AG20443 (cell line): ENCODE measurements at regions not wholly inside any gene's neighbourhood (a gene's known extent, or its start where the extent isn't known, plus 50 kb on each side); places are given as distances from the start of the nearest gene placed in this dataset.
A peak's percentile ranks its signal among the peaks of the same experiment; 100 is the strongest.

Experiments
- DNase-seq: peaks from one replicate; pipeline ENCODE4 v3.0.0; 2012; ENCODE audit warnings: low spot score, mixed read lengths

GRCh38 chr20:21653628-21654027, 51.8 kb upstream of the PAX1 start:
- DNase-seq = no peak

- no peak for DNase-seq
Measured at GRCh38 chr20:21643417-21643816, 62.0 kb upstream of the PAX1 start.

GRCh38 chr20:21640556-21640955, 64.9 kb upstream of the PAX1 start:
- no peak for DNase-seq

GRCh38 chr20:21633829-21634228, 71.6 kb upstream of the PAX1 start:
- DNase-seq = no peak

GRCh38 chr20:21632735-21633053, 72.8 kb upstream of the PAX1 start:
- DNase-seq = no peak

- DNase-seq = no peak
Measured at GRCh38 chr20:21632031-21632734, 73.3 kb upstream of the PAX1 start.

- no peak for DNase-seq
Measured at GRCh38 chr20:21628800-21629199, 76.7 kb upstream of the PAX1 start.

DNA sequence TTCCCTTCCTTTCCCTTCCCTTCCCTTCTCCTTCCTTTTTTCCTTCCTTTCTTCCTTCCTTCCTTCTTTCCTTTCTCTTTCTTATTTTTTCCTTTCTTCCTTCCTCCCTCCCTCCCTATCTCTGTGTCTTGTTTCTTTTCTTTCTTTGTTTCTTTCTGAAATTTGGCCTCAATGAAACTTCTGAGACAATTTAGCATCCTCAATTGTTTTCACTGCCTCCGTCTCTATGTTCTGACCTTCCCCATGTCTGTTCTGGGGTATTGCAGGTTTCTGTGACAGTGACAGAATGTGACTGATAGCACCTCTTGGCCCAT, 81.7 kb upstream of the PAX1 start:
- DNase-seq = no peak

- no peak for DNase-seq
Measured at GRCh38 chr20:21623074-21623780, 82.2 kb upstream of the PAX1 start.

GRCh38 chr20:21622097-21622857, 83.2 kb upstream of the PAX1 start:
- DNase-seq = no peak

DNA sequence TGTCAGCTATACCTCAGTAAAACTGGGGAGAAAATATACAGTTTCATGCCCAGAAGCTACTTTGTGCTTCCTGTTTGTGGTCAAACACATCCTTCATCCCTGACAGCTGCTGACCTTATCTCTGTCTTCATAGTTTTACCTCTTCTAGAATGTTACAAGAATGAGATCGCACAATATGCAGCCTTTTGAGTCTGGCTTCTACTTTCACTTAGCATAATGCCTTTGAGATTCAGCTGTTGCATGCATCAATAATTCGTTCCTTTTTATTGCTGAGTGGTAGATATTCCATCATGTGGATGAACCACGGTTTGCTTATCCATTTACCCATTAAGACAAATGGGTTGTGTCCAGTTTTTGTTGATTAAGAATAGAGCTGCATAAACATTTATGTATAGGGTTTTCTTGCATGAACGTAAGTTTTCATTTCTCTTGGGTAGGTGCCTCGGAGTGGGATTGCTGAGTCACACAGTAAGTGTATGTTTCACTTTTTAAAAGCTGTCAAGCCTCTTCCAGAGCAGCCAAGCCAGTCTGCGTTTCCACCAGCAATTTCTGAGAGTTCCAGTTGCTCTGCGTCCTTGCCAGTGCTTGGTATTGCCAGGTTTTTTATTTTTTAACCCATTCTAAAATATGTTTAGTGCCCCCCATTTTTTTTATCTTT, 86.6 kb upstream of the PAX1 start:
- DNase-seq = no peak

DNA sequence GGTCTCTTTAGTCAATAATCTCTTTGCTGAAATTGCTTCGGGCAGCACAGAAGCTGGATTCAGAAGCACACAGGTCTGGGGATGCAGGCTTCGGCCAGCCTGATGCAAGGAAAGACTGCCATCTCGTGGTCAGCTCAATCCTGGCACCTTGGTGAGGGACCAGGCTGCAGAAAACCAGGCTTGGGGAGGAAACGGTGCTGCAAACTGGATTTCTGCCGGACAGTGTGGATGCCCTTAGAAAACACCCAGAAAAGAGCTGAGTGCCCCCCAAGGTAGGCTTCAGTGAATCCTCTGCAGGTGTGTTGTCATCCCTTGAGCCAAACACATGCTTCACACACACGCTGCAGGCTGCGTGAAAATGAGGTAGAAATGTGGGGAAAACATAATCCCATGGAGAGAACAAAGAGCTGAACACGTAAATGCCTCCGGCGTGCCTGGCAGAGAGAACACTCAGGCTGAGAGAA, 89.8 kb upstream of the PAX1 start:
- peak; percentile 88 for DNase-seq

DNA sequence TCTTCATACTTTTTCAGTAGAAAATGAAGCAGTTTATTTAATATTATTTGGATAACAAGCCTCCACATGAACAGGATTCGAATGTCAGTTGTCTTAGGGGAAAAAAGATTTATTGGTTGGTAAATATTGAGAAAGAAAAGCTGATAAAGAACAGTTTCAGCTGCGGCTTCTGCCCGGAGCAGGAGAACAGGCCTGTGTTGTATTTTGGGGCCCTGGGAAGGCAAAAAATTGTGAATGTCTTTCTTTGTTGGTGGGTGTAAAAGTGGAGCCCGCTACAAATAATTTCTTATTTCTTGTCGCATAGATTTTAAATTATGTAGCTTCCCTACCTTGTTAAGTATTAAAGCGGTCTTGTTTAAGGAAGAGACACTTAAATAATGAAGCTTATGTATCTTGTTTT, 90.5 kb upstream of the PAX1 start:
- DNase-seq = no peak

- DNase-seq = no peak
Measured at GRCh38 chr20:21613512-21613911, 92.0 kb upstream of the PAX1 start.

GRCh38 chr20:21609981-21610380, 95.5 kb upstream of the PAX1 start:
- no peak for DNase-seq

- DNase-seq = peak; percentile 39
Measured at GRCh38 chr20:21609221-21609620, 95.4 kb upstream of the NKX2-2 start.

DNA sequence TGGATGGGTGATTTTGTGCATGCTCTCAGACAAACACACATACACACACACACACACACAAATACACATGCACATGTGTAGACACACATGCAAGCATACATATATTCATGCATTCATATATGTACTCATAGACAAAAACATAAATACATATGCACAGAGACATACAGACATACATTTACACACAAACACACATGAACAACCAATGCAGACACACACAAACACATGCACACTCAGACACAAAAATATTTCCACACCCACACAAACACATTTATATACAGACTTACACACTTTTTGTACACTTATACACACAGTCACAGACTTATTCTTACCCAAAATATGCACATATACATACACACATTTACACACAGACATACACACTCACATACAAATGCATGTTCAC, 94.9 kb upstream of the NKX2-2 start:
- no peak for DNase-seq

DNA sequence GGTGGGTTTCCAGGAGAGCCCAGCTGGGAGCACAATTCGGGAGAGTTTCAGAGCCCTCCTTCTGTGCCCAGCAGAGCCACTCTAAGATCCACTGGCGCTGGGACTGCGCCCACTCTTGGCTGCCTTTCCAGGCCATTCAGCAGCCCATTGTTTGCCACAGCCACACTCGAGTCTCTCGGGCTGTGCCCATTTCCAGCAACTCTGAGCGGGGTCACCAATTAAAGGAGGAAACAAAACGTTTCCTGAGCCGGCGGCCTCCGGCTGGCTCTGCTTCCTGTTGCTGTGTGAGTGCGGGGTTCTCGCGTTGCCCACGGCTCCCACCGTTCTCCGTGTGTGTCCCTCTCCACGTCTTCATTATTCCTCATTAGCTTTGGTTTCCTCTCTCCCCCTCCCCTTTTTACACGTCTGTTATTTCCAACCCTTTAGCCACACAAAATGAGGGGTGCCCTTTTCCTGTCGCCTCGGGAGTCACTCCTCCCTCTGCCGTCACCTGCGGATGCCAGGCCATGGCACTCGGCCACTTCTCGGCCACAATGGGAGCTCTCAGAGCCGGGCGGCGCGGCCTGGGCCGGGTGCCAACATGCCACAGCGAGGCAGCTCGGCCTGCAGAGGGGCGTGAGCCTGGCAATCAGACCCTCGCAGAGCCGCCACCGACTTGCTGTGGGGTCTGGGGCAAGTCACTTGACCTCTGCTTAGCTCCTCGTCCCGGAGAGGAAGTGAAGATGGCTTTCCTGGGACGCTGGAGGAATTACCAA, 94.3 kb upstream of the NKX2-2 start:
- no peak for DNase-seq

GRCh38 chr20:21601799-21602198, 87.9 kb upstream of the NKX2-2 start:
- no peak for DNase-seq

DNA sequence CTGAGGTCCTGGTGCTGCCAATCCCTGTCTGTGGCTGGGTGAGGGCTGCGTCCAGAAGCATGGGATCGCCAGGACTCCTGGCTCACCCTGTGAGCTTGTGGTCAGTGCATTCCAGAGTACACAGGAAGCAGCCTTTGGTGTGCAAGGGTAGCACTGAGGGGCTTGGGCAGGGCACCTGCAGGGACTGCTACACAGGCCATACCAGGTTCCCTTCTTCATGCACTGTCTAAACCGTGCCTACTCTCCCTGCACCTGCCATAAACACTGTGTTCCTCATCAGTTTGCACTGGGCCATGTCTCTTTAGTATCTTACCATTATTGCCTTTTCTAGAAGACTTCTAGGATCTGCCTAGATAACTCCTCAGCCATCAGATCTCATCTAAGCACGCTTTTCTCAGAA, 72.8 kb upstream of the NKX2-2 start:
- DNase-seq = no peak

DNA sequence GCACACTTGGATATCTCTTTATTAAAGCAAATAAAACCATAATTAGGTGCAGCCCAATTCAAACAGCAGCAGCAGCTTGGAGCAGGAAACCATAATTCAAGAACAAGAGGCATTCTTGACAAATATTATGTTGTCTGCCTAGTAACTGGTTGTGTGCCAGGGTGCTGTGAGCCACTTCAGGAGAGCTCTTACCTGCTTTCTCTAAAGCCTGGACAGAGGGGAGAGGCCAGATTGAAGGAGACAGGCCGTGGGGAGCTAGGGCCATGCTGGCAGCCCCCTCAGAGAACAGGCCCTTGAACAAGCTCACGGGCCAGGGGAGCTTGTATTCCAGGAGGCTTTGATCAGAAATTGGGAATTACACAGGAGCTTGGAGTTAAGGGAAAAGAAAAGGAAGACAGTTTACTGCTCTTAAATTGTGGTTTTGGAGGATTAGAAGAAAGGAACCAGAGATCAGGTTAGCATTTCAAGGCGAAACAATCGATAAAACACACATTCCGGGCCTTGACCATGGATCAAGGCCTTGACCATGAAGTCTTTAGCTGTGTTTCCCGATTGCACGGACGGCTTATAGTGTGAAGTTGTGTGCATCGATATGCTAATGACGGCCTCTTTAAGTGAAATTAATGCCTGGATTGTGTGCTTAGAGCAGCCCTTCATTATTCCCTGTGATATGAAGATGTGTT, 69.8 kb upstream of the NKX2-2 start:
- DNase-seq = no peak

DNA sequence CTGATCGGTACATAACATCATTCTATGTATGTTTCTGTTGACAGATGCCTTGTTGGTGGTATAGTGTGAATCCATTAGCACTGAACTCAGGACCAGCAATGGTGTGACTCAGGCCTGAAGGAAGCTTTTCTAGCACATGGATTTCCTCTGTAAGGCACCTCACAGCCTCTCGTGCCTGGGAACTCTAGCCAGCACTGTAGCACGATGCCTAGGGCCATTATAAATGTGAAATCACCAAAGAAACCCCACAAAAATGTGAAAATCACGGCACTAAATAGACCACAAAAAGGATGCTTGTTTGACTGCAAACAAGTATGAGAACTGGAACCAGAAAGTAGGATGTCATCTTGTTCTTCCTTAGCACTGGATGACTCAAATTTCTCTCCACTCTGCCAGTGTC, 63.7 kb upstream of the NKX2-2 start:
- no peak for DNase-seq
